ENCODE measurements at regions not wholly inside any gene's neighbourhood (a gene's known extent, or its start where the extent isn't known, plus 50 kb on each side); places are given as distances from the start of the nearest gene placed in this dataset.

DNA sequence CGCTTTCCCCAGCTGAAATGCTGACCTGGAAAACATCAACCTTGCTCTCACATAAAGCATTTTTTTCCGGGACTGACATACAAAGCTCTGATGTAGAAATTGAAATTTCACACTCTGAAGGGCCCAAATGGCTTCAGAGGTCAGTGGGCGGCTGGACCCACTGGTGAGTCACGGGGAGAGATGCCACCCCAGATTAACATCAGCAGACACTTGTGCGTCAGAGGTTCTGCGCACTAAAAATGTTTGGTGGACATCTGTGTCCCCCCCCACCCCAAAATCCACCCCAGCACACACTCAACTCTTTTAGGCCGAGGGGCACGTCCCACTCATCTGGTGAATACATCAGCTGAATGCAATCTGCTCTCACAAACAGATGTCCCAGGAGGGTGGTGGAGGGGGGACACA, 208.9 kb downstream of the ASB1 start:
- H3K27me3 Mint-ChIP-seq = no peaks in the 10 kb centered on the region
- POLR2A ChIA-PET = no interaction called here
- H3K27me3 ChIP-seq (replicated peaks in 1 of 4; ENCODE audit: control extremely low read depth in 1 of 4, control insufficient read depth in 3 of 4, insufficient read depth in 4 of 4, low read length in 3 of 4) = no peaks in the 10 kb centered on the region

DNA sequence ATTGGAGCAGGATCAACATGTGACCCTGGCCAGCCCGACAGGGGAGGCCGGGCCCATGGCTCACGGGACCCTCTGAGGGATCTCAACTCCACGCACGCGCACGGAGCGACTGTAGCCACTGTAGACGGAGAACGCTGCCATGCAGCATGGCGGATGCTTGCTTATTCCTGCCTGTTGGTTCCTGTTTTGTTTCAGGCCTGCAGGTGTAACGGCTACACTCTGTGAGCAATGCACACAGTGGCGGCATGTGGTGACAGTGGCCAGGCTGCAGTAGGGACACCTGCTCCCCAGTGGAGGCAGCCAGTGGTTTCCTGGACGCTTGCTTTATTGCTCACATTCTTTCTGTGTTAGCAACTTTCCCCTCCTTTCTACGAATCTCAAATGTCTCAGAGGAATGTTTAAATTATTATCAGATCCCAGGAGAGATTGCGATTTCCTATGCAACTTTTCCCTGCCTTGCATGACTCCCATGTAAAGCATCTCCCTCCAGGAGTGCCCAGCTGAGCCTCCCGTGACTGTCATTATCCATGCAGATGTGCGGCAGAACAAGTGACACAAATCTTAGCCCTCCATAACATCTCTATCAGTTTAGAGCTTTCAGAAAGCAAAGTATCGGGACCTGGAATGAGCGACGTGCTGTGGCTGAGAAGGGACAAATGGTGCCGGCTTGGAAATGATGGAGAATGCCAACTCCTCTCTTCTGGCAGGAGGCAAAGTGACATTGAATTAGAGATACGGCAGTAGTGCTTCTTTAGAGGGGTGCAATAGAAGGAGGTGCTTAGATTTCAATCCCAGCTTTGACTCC, 209.7 kb downstream of the ASB1 start:
- no peak for TF ChIP-seq EZH2 (IDR thresholded peaks at IDR 0.05; ENCODE audit: borderline replicate concordance, insufficient read depth, low read depth, low read length, poor library complexity, severe bottlenecking)
- TF ChIP-seq, protein P1, sequence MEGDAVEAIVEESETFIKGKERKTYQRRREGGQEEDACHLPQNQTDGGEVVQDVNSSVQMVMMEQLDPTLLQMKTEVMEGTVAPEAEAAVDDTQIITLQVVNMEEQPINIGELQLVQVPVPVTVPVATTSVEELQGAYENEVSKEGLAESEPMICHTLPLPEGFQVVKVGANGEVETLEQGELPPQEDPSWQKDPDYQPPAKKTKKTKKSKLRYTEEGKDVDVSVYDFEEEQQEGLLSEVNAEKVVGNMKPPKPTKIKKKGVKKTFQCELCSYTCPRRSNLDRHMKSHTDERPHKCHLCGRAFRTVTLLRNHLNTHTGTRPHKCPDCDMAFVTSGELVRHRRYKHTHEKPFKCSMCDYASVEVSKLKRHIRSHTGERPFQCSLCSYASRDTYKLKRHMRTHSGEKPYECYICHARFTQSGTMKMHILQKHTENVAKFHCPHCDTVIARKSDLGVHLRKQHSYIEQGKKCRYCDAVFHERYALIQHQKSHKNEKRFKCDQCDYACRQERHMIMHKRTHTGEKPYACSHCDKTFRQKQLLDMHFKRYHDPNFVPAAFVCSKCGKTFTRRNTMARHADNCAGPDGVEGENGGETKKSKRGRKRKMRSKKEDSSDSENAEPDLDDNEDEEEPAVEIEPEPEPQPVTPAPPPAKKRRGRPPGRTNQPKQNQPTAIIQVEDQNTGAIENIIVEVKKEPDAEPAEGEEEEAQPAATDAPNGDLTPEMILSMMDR (IDR thresholded peaks at IDR 0.05) = no peak

More for the DNA sequence above, 208.9 kb downstream of the ASB1 start:
- intact Hi-C loops (cut with micrococcal nuclease) = no loop called here
- no peaks in the 10 kb centered on the region for H4K20me1 ChIP-seq (ENCODE audit: control insufficient read depth, insufficient read depth, low read length, poor library complexity, severe bottlenecking)
- peaks cover 0 to 3% (median 0%) of the 10 kb centered on the region in 3 donors for H3K9me3 ChIP-seq (ENCODE audit: control extremely low read depth in 1 of 3, control insufficient read depth in 2 of 3, insufficient read depth in 1 of 3, low read length in 2 of 3)
- 96% methylated on average over 4 of the region's 8 CpGs for WGBS (ENCODE audit: insufficient coverage)
- H3K9ac ChIP-seq (ENCODE audit: low read length) = no peak overlapping the region
- CTCF ChIA-PET = no interaction called here
- no peaks in the 10 kb centered on the region for H3K79me2 ChIP-seq (ENCODE audit: control insufficient read depth, insufficient read depth, low read length)
- H3K4me1 Mint-ChIP-seq = no peaks in the 10 kb centered on the region
- H3K9me3 Mint-ChIP-seq (ENCODE audit: insufficient read depth) = no peaks in the 10 kb centered on the region
- no peaks in the 10 kb centered on the region for H3K4me1 ChIP-seq (ENCODE audit: control insufficient read depth in 2 of 2, insufficient read depth in 2 of 2, low read length in 2 of 2)
- H3K27ac Mint-ChIP-seq = no peak overlapping the region
- no peak overlapping the region for H3K4me2 ChIP-seq (replicated peaks; ENCODE audit: low read depth, low read length, poor library complexity, severe bottlenecking)
- H3K27ac ChIP-seq (ENCODE audit: low read length in 2 of 2) = no peak overlapping the region
- no peak overlapping the region for H2AFZ ChIP-seq (ENCODE audit: insufficient read depth, low read depth, low read length, poor library complexity, severe bottlenecking)
- no peak for ATAC-seq (ENCODE audit: low read depth)
- DNase-seq = no peak
- no peak overlapping the region for H3K4me3 Mint-ChIP-seq
- no peak overlapping the region for H3K4me3 ChIP-seq (ENCODE audit: control extremely low read depth in 1 of 5, extremely low read depth in 1 of 5, insufficient read depth in 1 of 5, low read depth in 2 of 5, low read length in 4 of 5)
- TF ChIP-seq, protein P1 (IDR thresholded peaks at IDR 0.05) = no peak
- TF ChIP-seq EZH2 (IDR thresholded peaks at IDR 0.05; ENCODE audit: borderline replicate concordance, insufficient read depth, low read depth, low read length, poor library complexity, severe bottlenecking) = no peak
- no peaks in the 10 kb centered on the region for H3K36me3 ChIP-seq (replicated peaks in 1 of 2; ENCODE audit: control extremely low read depth in 1 of 2, control insufficient read depth in 1 of 2, extremely low read depth in 1 of 2, insufficient read depth in 2 of 2, low read length in 1 of 2)

More for the DNA sequence above, 209.7 kb downstream of the ASB1 start:
- Histone ChIP-seq H3K4me1 (ENCODE audit: control insufficient read depth in 2 of 2, insufficient read depth in 2 of 2, low read length in 2 of 2) (no peaks in the 10 kb centered on the region), H3K4me2 (replicated peaks; ENCODE audit: low read depth, low read length, poor library complexity, severe bottlenecking) (no peak overlapping the region), H3K27ac (ENCODE audit: low read length in 2 of 2) (no peak overlapping the region), H3K9me3 (ENCODE audit: control extremely low read depth in 1 of 3, control insufficient read depth in 2 of 3, insufficient read depth in 1 of 3, low read length in 2 of 3) (peaks cover 0 to 3% (median 0%) of the 10 kb centered on the region in 3 donors), H3K79me2 (ENCODE audit: control insufficient read depth, insufficient read depth, low read length) (no peaks in the 10 kb centered on the region), H3K36me3 (replicated peaks in 1 of 2; ENCODE audit: control extremely low read depth in 1 of 2, control insufficient read depth in 1 of 2, extremely low read depth in 1 of 2, insufficient read depth in 2 of 2, low read length in 1 of 2) (no peaks in the 10 kb centered on the region), H3K27me3 (replicated peaks in 1 of 4; ENCODE audit: control extremely low read depth in 1 of 4, control insufficient read depth in 3 of 4, insufficient read depth in 4 of 4, low read length in 3 of 4) (no peaks in the 10 kb centered on the region), H3K9ac (ENCODE audit: low read length) (no peak overlapping the region), H2AFZ (ENCODE audit: insufficient read depth, low read depth, low read length, poor library complexity, severe bottlenecking) (no peak overlapping the region), H4K20me1 (ENCODE audit: control insufficient read depth, insufficient read depth, low read length, poor library complexity, severe bottlenecking) (no peaks in the 10 kb centered on the region), H3K4me3 (ENCODE audit: control extremely low read depth in 1 of 5, extremely low read depth in 1 of 5, insufficient read depth in 1 of 5, low read depth in 2 of 5, low read length in 4 of 5) (no peak overlapping the region)
- no peaks in the 10 kb centered on the region for H3K27me3 Mint-ChIP-seq
- CTCF ChIA-PET = no interaction called here
- H3K27ac Mint-ChIP-seq = no peak overlapping the region
- no peaks in the 10 kb centered on the region for H3K9me3 Mint-ChIP-seq (ENCODE audit: insufficient read depth)
- ATAC-seq (ENCODE audit: low read depth) (no peak), DNase-seq (no peak)
- no peaks in the 10 kb centered on the region for H3K4me1 Mint-ChIP-seq
- intact Hi-C loops (cut with micrococcal nuclease) = no loop called here
- H3K4me3 Mint-ChIP-seq = no peak overlapping the region
- 92% methylated on average over 19 of the region's 23 CpGs for WGBS (ENCODE audit: insufficient coverage)
- POLR2A ChIA-PET = no interaction called here

Measured in B cell (primary cell).